IMR-90 (cell line): ENCODE measurements at regions not wholly inside any gene's neighbourhood (a gene's known extent, or its start where the extent isn't known, plus 50 kb on each side); places are given as distances from the start of the nearest gene placed in this dataset.

ENCODE experiments used
- ATAC-seq: fragments of 200-7000 bp; cut with Tn5 transposase; 2 replicates; pipeline ENCODE4 v1.9.1; 2020; ENCODE audit warnings: low read depth, mild to moderate bottlenecking, moderate library complexity
- BruUV-seq: library from RNA; stranded (reverse); fragments of 400-500 nt; replicated peaks from 2 replicates; lab custom pipeline; 2021; lab: Mats Ljungman, UMichigan
- CTCF ChIA-PET: fragments of 300-600 bp; formaldehyde crosslinking; extraction: SDS; loops from one replicate; lab custom pipeline; 2021; ENCODE audit warnings: antibody characterized with exemption; lab: Yijun Ruan, JAX
- POLR2A ChIA-PET: fragments of 300-600 bp; sonication (Branson Sonifier 250); formaldehyde crosslinking; loops from one replicate; lab custom pipeline; 2022; ENCODE audit warnings: antibody characterized with exemption; ENCODE audit not compliant: unreplicated experiment; lab: Charles Lee
- DNase-seq: peaks from one replicate; pipeline ENCODE4 v3.0.0; 2013
- H2AFZ ChIP-seq: replicated peaks from 2 replicates; pipeline ENCODE3; 2013; ENCODE audit warnings: low read length, mild to moderate bottlenecking; ENCODE audit not compliant: poor library complexity
- H2AK5ac ChIP-seq: 2 replicates; pipeline ENCODE4 v1.6.1; 2013; ENCODE audit warnings: low read depth, low read length, inconsistent platforms
- H2AK9ac ChIP-seq: replicated peaks from 2 replicates; pipeline ENCODE3; 2013; ENCODE audit warnings: mild to moderate bottlenecking, low read depth, low read length, moderate library complexity; ENCODE audit not compliant: poor library complexity
- H2BK120ac ChIP-seq: 2 replicates; pipeline ENCODE4 v1.6.1; 2013; ENCODE audit warnings: low read depth, low read length, inconsistent platforms
- H2BK15ac ChIP-seq: 3 replicates; pipeline ENCODE4 v1.6.1; 2013; ENCODE audit warnings: low read depth, low read length, inconsistent platforms
- H2BK20ac ChIP-seq: 2 replicates; pipeline ENCODE4 v1.6.1; 2013; ENCODE audit warnings: low read depth, mild to moderate bottlenecking, inconsistent platforms, low read length, moderate library complexity
- H2BK5ac ChIP-seq: 2 replicates; pipeline ENCODE4 v1.6.1; 2013; ENCODE audit warnings: mild to moderate bottlenecking, low read depth, low read length, inconsistent platforms; ENCODE audit not compliant: poor library complexity, severe bottlenecking
- H3K14ac ChIP-seq: replicated peaks from 2 replicates; pipeline ENCODE4 v1.6.1; 2013; ENCODE audit warnings: low read depth, low read length, inconsistent platforms
- H3K18ac ChIP-seq: 2 replicates; pipeline ENCODE4 v1.6.1; 2013; ENCODE audit warnings: low read depth, low read length, control low read depth
- H3K23ac ChIP-seq: 2 replicates; pipeline ENCODE4 v1.6.1; 2013; ENCODE audit warnings: low read depth, low read length, inconsistent platforms
- H3K27ac ChIP-seq: 2 replicates; pipeline ENCODE4 v1.5.1; 2013; ENCODE audit warnings: mild to moderate bottlenecking, control low read depth, low read length; ENCODE audit not compliant: insufficient read depth
- H3K27me3 ChIP-seq: 2 replicates; pipeline ENCODE4 v1.6.1; 2013; ENCODE audit warnings: low read length; ENCODE audit not compliant: control insufficient read depth, insufficient read depth
- H3K36me3 ChIP-seq: 2 replicates; pipeline ENCODE4 v1.6.1; 2013; ENCODE audit warnings: low read length, mixed read lengths; ENCODE audit not compliant: control insufficient read depth, insufficient read depth
- H3K4ac ChIP-seq: 2 replicates; pipeline ENCODE4 v1.6.1; 2013; ENCODE audit warnings: low read depth, low read length, inconsistent platforms
- H3K4me1 ChIP-seq: 2 replicates; pipeline ENCODE4 v1.6.1; 2013; ENCODE audit warnings: low read length, mixed read lengths; ENCODE audit not compliant: control insufficient read depth, insufficient read depth
- H3K4me2 ChIP-seq: 2 replicates; pipeline ENCODE4 v1.6.1; 2013; ENCODE audit warnings: low read depth, mild to moderate bottlenecking, control low read depth, low read length, moderate library complexity
- H3K4me3 ChIP-seq: 2 replicates; pipeline ENCODE4 v1.5.1; 2013; ENCODE audit warnings: low read depth, mild to moderate bottlenecking, control low read depth, low read length, moderate library complexity; ENCODE audit not compliant: insufficient read depth
- H3K56ac ChIP-seq: 2 replicates; pipeline ENCODE4 v1.6.1; 2013; ENCODE audit warnings: low read length, inconsistent platforms; ENCODE audit not compliant: insufficient read depth; ENCODE audit errors: extremely low read depth
- H3K79me1 ChIP-seq, 2 experiments: 2 replicates each; pipeline ENCODE4 v1.6.1; 2013; ENCODE audit warnings: low read length in 2 of 2, inconsistent platforms in 1 of 2, low read depth in 1 of 2
- H3K9ac ChIP-seq: 2 replicates; pipeline ENCODE4 v1.6.1; 2013; ENCODE audit warnings: low read depth, low read length, control low read depth
- H3K9me1 ChIP-seq: 2 replicates; pipeline ENCODE4 v1.6.1; 2013; ENCODE audit warnings: low read length, inconsistent platforms; ENCODE audit not compliant: insufficient read depth
- H3K9me3 ChIP-seq: 2 replicates; pipeline ENCODE4 v1.6.1; 2013; ENCODE audit warnings: low read length; ENCODE audit not compliant: control insufficient read depth, insufficient read depth
- H4K20me1 ChIP-seq: 2 replicates; pipeline ENCODE4 v1.6.1; 2013; ENCODE audit warnings: low read length, inconsistent platforms; ENCODE audit not compliant: insufficient read depth
- H4K5ac ChIP-seq: 2 replicates; pipeline ENCODE4 v1.6.1; 2013; ENCODE audit warnings: mild to moderate bottlenecking, low read depth, low read length, control low read depth
- H4K8ac ChIP-seq, 2 experiments: 2 replicates each; pipeline ENCODE4 v1.6.1; 2013; ENCODE audit warnings: low read depth in 2 of 2, low read length in 2 of 2, control low read depth in 1 of 2, inconsistent platforms in 1 of 2
- H4K91ac ChIP-seq: 2 replicates; pipeline ENCODE4 v1.6.1; 2013; ENCODE audit warnings: low read depth, low read length, inconsistent platforms; ENCODE audit not compliant: insufficient read depth
- CEBPB ChIP-seq: IDR thresholded peaks from 2 replicates; pipeline ENCODE4 v1.6.1; 2012; ENCODE audit warnings: low read depth, low read length, improper control_type of control experiment
- CHD1 ChIP-seq: IDR thresholded peaks from 2 replicates; pipeline ENCODE4 v1.6.1; 2012; ENCODE audit warnings: low read depth, low read length, improper control_type of control experiment
- ELK1 ChIP-seq: fragments of 150-350 bp; IDR thresholded peaks from 2 replicates; pipeline ENCODE4 v1.6.1; 2016; ENCODE audit warnings: low read depth, mild to moderate bottlenecking, low read length, moderate library complexity, borderline replicate concordance
- FOS ChIP-seq: fragments of 150-350 bp; IDR thresholded peaks from 2 replicates; pipeline ENCODE4 v1.6.1; 2016; ENCODE audit warnings: low read depth, low read length
- MAFK ChIP-seq: IDR thresholded peaks from 2 replicates; pipeline ENCODE4 v1.6.1; 2012; ENCODE audit warnings: low read depth, low read length, improper control_type of control experiment
- MXI1 ChIP-seq: IDR thresholded peaks from 2 replicates; pipeline ENCODE4 v1.6.1; 2012; ENCODE audit warnings: low read depth, mild to moderate bottlenecking, low read length, moderate library complexity, borderline replicate concordance
- POLR2A ChIP-seq: IDR thresholded peaks from 2 replicates; pipeline ENCODE4 v1.6.1; 2012; ENCODE audit warnings: mild to moderate bottlenecking, low read depth, low read length
- SMC3 ChIP-seq: fragments of 150-350 bp; IDR thresholded peaks from 2 replicates; pipeline ENCODE4 v1.6.1; 2016; ENCODE audit warnings: low read depth, mild to moderate bottlenecking, antibody characterized with exemption, low read length, moderate library complexity
- WGBS, 2 experiments: methylation state at CpG; one replicate each; pipeline versions ENCODE4 v1.1.5 to v1.1.7; 2013; ENCODE audit warnings: missing lambda C conversion rate in 2 of 2; ENCODE audit not compliant: insufficient read length in 1 of 2; ENCODE audit errors: extremely low coverage in 2 of 2; 5-methylcytosine and 5-hydroxymethylcytosine counted together
- dilution Hi-C: fragments of 300-500 bp; cut with HindIII; formaldehyde crosslinking; loops from one replicate; pipeline ENCODE4 v1.14.3; 2018; ENCODE audit warnings: low sequenced_read_pairs; ENCODE audit not compliant: unreplicated experiment
- in situ Hi-C: fragments of 300-500 bp; cut with MboI; formaldehyde crosslinking; loops from 3 replicates; pipeline ENCODE4 v1.14.3; 2019; ENCODE audit warnings: low sequenced_read_pairs, inconsistent platforms, mixed read lengths
- intact Hi-C: fragments of 100-400 bp; cut with micrococcal nuclease; formaldehyde crosslinking; loops from 2 replicates; pipeline ENCODE4 v1.10.0; 2022

DNA sequence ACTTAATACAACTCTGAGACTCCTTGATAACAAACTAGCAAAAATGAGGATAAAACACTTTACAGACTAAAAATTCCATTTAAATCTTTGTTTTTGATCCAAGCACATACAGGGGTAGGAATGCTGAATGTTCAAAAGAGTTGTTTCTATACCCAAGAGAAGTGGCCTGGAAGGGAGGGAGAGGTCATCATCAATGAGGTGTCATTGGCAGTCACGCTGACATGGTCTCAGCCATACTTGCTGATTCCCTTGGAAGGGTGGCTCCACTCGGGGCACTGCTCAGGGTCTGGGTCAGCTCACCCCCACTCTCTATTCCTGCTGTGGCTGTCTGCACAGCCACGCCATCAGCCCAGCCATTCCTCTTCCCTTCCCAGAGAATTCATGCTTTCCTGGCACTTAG is 105.2 kb upstream of the PELI1 start:
- CTCF ChIA-PET, result no interaction called here
- no peak overlapping the region for H4K5ac ChIP-seq
- H3K27ac ChIP-seq, result no peak overlapping the region
- no peak overlapping the region for H3K4ac ChIP-seq
- no peaks in the 10 kb centered on the region for H3K9me1 ChIP-seq
- no peaks in the 10 kb centered on the region for H3K4me1 ChIP-seq
- 10% methylated on average over 2 of the region's 3 CpGs; no CpG with 5 or more reads in 1 of the 2 experiments for WGBS, 2 experiments
- no peak overlapping the region for H3K9ac ChIP-seq
- H3K9me3 ChIP-seq, result no peaks in the 10 kb centered on the region
- no peaks in the 10 kb centered on the region for H3K79me1 ChIP-seq
- no peak overlapping the region for H2AFZ ChIP-seq
- H4K20me1 ChIP-seq, result no peaks in the 10 kb centered on the region
- H3K4me3 ChIP-seq, result no peak overlapping the region
- no peak overlapping the region for H3K18ac ChIP-seq
- no peak overlapping the region for H3K4me2 ChIP-seq
- no peak overlapping the region for H2BK15ac ChIP-seq
- H3K27me3 ChIP-seq, result peaks cover 28% of the 10 kb centered on the region
- no peak overlapping the region for H2AK9ac ChIP-seq
- H4K8ac ChIP-seq, result no peak overlapping the region
- H2BK20ac ChIP-seq, result no peak overlapping the region
- no peaks in the 10 kb centered on the region for H3K36me3 ChIP-seq
- no peak overlapping the region for H4K91ac ChIP-seq
- no peak overlapping the region for H3K14ac ChIP-seq
- TF ChIP-seq POLR2A (no peak), MXI1 (no peak), MAFK (no peak), FOS (no peak), SMC3 (no peak), CEBPB (no peak), CHD1 (no peak), ELK1 (no peak)
- no peak overlapping the region for H2BK5ac ChIP-seq
- in situ Hi-C loops, result no loop called here
- no TSS peak for BruUV-seq
- DNase-seq (no peak), ATAC-seq (no peak)
- H3K23ac ChIP-seq, result no peak overlapping the region
- no peak overlapping the region for H3K56ac ChIP-seq
- H2BK120ac ChIP-seq, result no peak overlapping the region
- intact Hi-C loops, result no loop called here
- POLR2A ChIA-PET, result no interaction called here
- dilution Hi-C loops, result no loop called here
- no peak overlapping the region for H2AK5ac ChIP-seq
